HUES64 (cell line): ENCODE measurements at regions not wholly inside any gene's neighbourhood (a gene's known extent, or its start where the extent isn't known, plus 50 kb on each side); places are given as distances from the start of the nearest gene placed in this dataset.
"Not testable (repeated sequence)": the region's sequence is repeated elsewhere in the genome, so short reads cannot be mapped to it uniquely, and the experiment has no call there.

ENCODE experiments used
- H3K27ac ChIP-seq: 2 replicates; pipeline ENCODE4 v1.7.0; 2013; ENCODE audit warnings: low read depth, low read length, inconsistent platforms
- H3K27me3 ChIP-seq: 2 replicates; pipeline ENCODE4 v1.6.1; 2013; ENCODE audit warnings: mild to moderate bottlenecking, low read length; ENCODE audit not compliant: insufficient read depth
- H3K36me3 ChIP-seq: 2 replicates; pipeline ENCODE4 v1.6.1; 2013; ENCODE audit warnings: mild to moderate bottlenecking, low read length; ENCODE audit not compliant: insufficient read depth
- H3K4me1 ChIP-seq: 2 replicates; pipeline ENCODE4 v1.6.1; 2013; ENCODE audit warnings: mild to moderate bottlenecking, low read length, moderate library complexity; ENCODE audit not compliant: insufficient read depth
- H3K4me3 ChIP-seq: 2 replicates; pipeline ENCODE4 v1.5.1; 2013; ENCODE audit warnings: mild to moderate bottlenecking, low read length, moderate library complexity
- H3K9ac ChIP-seq: 2 replicates; pipeline ENCODE4 v1.6.1; 2013; ENCODE audit warnings: mild to moderate bottlenecking, low read depth, low read length
- H3K9me3 ChIP-seq: 2 replicates; pipeline ENCODE4 v1.6.1; 2013; ENCODE audit warnings: low read depth, low read length; ENCODE audit not compliant: insufficient read depth
- WGBS: fragments of 150-250, 120-280 bp; methylation state at CpG from one replicate; pipeline ENCODE4 v1.1.7; 2013; ENCODE audit warnings: missing lambda C conversion rate; 5-methylcytosine and 5-hydroxymethylcytosine counted together

GRCh38 chr10:120204877-120205276 is 252.2 kb upstream of the PLPP4 start:
- WGBS: 95% methylated on average over 6 of the region's 6 CpGs
- no peaks in the 10 kb centered on the region for H3K9me3 ChIP-seq
- no peak overlapping the region for H3K9ac ChIP-seq
- no peaks in the 10 kb centered on the region for H3K27me3 ChIP-seq
- H3K4me1 ChIP-seq: no peaks in the 10 kb centered on the region
- H3K36me3 ChIP-seq: no peaks in the 10 kb centered on the region
- H3K4me3 ChIP-seq: no peak overlapping the region
- no peak overlapping the region for H3K27ac ChIP-seq

- Histone ChIP-seq H3K4me3 (no peak overlapping the region), H3K36me3 (no peaks in the 10 kb centered on the region), H3K4me1 (no peaks in the 10 kb centered on the region), H3K27me3 (no peaks in the 10 kb centered on the region), H3K27ac (no peak overlapping the region), H3K9ac (no peak overlapping the region), H3K9me3 (no peaks in the 10 kb centered on the region)
- 93% methylated on average over 2 of the region's 2 CpGs for WGBS
These were observed 251.5 kb upstream of the PLPP4 start for GRCh38 chr10:120205368-120206018.

- Histone ChIP-seq H3K27me3 (no peaks in the 10 kb centered on the region), H3K9ac (no peak overlapping the region), H3K36me3 (no peaks in the 10 kb centered on the region), H3K4me3 (no peak overlapping the region), H3K9me3 (no peaks in the 10 kb centered on the region; the same call in 1 of the 2 replicates), H3K4me1 (no peaks in the 10 kb centered on the region), H3K27ac (no peak overlapping the region)
- WGBS: 91% methylated on average over 3 of the region's 3 CpGs
These were observed 248.5 kb upstream of the PLPP4 start for GRCh38 chr10:120208488-120208887.

- no peaks in the 10 kb centered on the region for H3K4me1 ChIP-seq
- 93% methylated on average over 7 of the region's 7 CpGs for WGBS
- no peak overlapping the region for H3K4me3 ChIP-seq
- no peaks in the 10 kb centered on the region; the same call in 1 of the 2 replicates for H3K9me3 ChIP-seq
- H3K9ac ChIP-seq: no peak overlapping the region
- H3K27ac ChIP-seq: no peak overlapping the region
- no peaks in the 10 kb centered on the region for H3K27me3 ChIP-seq
- no peaks in the 10 kb centered on the region for H3K36me3 ChIP-seq
These were observed 247.8 kb upstream of the PLPP4 start for GRCh38 chr10:120209124-120209762.

GRCh38 chr10:120212275-120212674 is 244.8 kb upstream of the PLPP4 start:
- Histone ChIP-seq H3K27me3 (no peaks in the 10 kb centered on the region), H3K27ac (no peak overlapping the region), H3K4me3 (no peak overlapping the region), H3K4me1 (no peaks in the 10 kb centered on the region), H3K9me3 (no peaks in the 10 kb centered on the region; the same call in 1 of the 2 replicates), H3K9ac (no peak overlapping the region), H3K36me3 (no peaks in the 10 kb centered on the region)
- 89% methylated on average over 2 of the region's 2 CpGs for WGBS

GRCh38 chr10:120213283-120213682 is 243.7 kb upstream of the PLPP4 start:
- H3K27ac ChIP-seq, H3K9ac ChIP-seq, H3K36me3 ChIP-seq, H3K9me3 ChIP-seq, H3K4me3 ChIP-seq, H3K27me3 ChIP-seq, H3K4me1 ChIP-seq: not testable (repeated sequence)
- 88% methylated on average over 2 of the region's 2 CpGs for WGBS

GRCh38 chr10:120217736-120218135 is 239.3 kb upstream of the PLPP4 start:
- no peaks in the 10 kb centered on the region for H3K27me3 ChIP-seq
- no peak overlapping the region for H3K27ac ChIP-seq
- no peaks in the 10 kb centered on the region for H3K4me1 ChIP-seq
- no peaks in the 10 kb centered on the region; the same call in 1 of the 2 replicates for H3K9me3 ChIP-seq
- WGBS: 89% methylated on average over 3 of the region's 3 CpGs
- H3K9ac ChIP-seq: no peak overlapping the region
- H3K36me3 ChIP-seq: no peaks in the 10 kb centered on the region
- no peak overlapping the region for H3K4me3 ChIP-seq

GRCh38 chr10:120221873-120222485 is 235.0 kb upstream of the PLPP4 start:
- no peaks in the 10 kb centered on the region for H3K36me3 ChIP-seq

GRCh38 chr10:120229641-120230040 is 227.4 kb upstream of the PLPP4 start:
- H3K4me3 ChIP-seq: no peak overlapping the region
- no peaks in the 10 kb centered on the region for H3K36me3 ChIP-seq
- peaks cover 3% of the 10 kb centered on the region; the same call in 1 of the 2 replicates for H3K9me3 ChIP-seq
- H3K27me3 ChIP-seq: no peaks in the 10 kb centered on the region
- H3K27ac ChIP-seq: no peak overlapping the region
- H3K4me1 ChIP-seq: no peaks in the 10 kb centered on the region
- WGBS: 99% methylated on average over 4 of the region's 4 CpGs
- H3K9ac ChIP-seq: no peak overlapping the region

More at GRCh38 chr10:120221873-120222485, 235.0 kb upstream of the PLPP4 start:
- Histone ChIP-seq H3K4me3 (no peak overlapping the region), H3K9me3 (no peaks in the 10 kb centered on the region), H3K4me1 (no peaks in the 10 kb centered on the region), H3K27me3 (no peaks in the 10 kb centered on the region), H3K9ac (no peak overlapping the region), H3K27ac (no peak overlapping the region)
- WGBS: 53% methylated on average over 4 of the region's 4 CpGs

GRCh38 chr10:120239695-120240094 is 217.3 kb upstream of the PLPP4 start:
- H3K9me3 ChIP-seq, H3K36me3 ChIP-seq, H3K27ac ChIP-seq, H3K4me1 ChIP-seq, H3K9ac ChIP-seq, H3K27me3 ChIP-seq, H3K4me3 ChIP-seq: not testable (repeated sequence)
- WGBS: 40% methylated on average over 10 of the region's 12 CpGs

- no peaks in the 10 kb centered on the region for H3K36me3 ChIP-seq
- H3K9ac ChIP-seq: no peak overlapping the region
- no peak overlapping the region for H3K4me3 ChIP-seq
- no peaks in the 10 kb centered on the region for H3K4me1 ChIP-seq
- no peaks in the 10 kb centered on the region for H3K27me3 ChIP-seq
- 87% methylated on average over 12 of the region's 13 CpGs for WGBS
- no peaks in the 10 kb centered on the region for H3K9me3 ChIP-seq
- H3K27ac ChIP-seq: no peak overlapping the region
These were observed 205.1 kb upstream of the PLPP4 start for GRCh38 chr10:120251821-120252442.
